ENCODE measurements at regions not wholly inside any gene's neighbourhood (a gene's known extent, or its start where the extent isn't known, plus 50 kb on each side); places are given as distances from the start of the nearest gene placed in this dataset.
"Not testable (repeated sequence)": the region's sequence is repeated elsewhere in the genome, so short reads cannot be mapped to it uniquely, and the experiment has no call there.

- no peak for DNase-seq (ENCODE audit: low read depth, low spot score)
Measured at GRCh38 chr7:16933296-16934279, 51.8 kb upstream of the AGR3 start.

DNA sequence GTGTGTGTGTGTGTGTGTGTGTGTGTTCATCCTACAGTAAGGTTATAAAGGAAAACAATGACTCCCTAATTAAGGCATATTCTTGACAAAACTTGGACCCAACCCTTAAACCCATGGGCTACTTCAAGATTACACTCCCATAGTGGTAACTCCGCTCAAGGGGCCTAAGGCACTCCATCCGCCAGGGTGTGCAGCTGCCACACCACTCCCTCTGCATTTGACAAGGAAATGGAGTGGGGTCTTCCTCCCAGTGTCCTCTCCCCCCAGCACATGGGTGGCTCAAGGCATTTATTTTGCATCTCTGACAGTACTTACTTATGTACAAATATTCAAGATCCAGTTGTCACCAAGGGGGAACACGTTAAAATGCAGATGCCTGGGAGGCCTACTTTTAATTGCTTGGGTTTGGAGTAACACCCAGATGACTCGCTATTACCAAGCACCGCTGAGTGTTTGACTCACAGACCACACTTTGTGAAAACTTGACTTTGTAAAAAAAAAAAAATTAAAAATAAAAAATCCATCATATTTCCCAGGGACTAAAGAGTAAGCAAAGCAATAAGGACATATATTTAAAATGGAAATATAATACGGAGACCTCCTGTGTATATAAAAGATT is 53.0 kb upstream of the AGR3 start:
- no peak for DNase-seq (ENCODE audit: low read depth, low spot score)

- no peak for DNase-seq (ENCODE audit: low read depth, low spot score)
Measured at GRCh38 chr7:16935341-16935735, 53.6 kb upstream of the AGR3 start.

DNA sequence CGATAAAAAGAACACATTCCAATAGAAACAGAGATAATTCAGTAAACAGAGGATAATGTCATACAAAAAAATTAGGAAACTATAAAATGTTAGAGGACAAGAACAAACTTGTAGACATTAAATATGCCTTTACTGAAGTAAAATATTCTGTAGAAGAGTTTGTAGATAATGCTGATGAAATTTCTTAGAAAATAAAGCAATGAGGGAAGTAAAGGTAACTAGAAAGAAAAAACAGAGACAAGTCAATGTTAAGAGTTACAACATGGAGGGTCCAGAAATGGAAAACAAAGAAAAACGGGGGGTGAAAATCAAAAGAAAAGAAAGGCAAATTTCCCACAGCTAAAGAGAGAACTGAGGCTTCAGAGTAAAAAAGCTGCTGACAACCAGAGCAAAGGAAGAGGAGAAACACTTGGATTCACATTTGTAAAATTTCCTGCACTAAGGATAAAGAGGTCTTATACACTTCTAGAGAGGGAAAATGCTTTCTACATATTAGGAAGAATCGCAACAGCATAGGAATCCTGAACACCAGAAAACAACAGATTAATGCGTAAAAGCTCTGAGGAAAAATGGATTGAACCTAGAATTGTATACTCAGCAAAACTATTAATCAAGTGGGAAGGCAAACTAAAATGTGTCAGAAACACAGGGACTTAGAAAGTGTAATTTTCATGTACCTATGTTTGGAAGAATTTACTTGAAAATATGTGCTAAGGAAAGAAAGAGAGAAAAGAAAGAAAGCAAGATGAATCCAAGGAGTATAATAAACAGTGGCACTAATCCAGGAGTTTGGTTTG is 55.0 kb upstream of the AGR3 start:
- no peak for DNase-seq (ENCODE audit: low read depth, low spot score)

DNA sequence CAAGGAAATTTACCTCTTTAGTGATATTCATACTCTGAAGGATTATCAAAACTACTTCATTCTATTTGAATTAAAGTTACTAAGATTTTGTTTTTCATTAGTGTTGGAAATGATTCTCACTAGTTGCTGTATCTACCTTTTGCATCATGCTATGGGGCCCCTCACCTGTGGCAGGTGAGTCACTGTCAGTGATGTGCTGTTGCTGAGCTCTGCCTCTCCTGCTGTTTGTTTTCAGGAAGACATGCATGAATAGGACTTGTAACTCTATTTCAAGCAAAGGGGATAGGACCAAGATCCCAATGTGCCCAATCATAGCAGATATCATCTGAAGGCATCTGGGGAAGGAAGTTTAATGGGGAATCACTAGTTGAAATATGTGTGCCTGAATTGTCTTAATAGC is 57.4 kb upstream of the AGR3 start:
- no peak for DNase-seq (ENCODE audit: low read depth, low spot score)

GRCh38 chr7:16940776-16941175 is 59.0 kb upstream of the AGR3 start:
- DNase-seq (ENCODE audit: low read depth, low spot score): no peak

DNA sequence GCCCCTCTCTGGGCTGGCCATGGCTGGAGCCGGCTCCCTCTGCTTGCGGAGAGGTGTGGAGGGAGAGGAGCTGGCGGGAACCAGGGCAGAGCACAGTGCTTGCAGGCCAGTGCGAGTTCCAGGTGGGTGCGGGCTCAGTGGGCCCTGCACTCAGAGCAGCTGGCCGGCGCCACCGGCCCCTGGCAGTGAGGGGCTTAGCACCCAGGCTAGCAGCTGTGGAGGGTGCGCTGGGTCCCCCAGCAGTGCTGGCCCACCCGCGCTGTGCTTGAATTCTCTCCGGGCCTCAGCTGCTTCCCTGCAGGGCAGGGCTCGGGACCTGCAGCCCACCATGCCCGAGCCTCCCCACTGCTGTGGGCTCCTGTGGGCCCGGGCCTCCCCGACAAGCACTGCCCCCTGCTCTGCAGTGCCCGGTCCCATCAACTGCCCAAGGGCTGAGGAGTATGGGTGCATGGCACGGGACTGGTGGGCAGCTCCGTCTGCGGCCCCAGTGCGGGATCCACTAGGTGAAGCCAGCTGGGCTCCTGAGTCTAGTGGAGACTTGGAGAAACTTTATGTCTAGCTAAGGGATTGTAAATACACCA is 61.2 kb upstream of the AGR3 start:
- DNase-seq (ENCODE audit: low read depth, low spot score): no peak

DNA sequence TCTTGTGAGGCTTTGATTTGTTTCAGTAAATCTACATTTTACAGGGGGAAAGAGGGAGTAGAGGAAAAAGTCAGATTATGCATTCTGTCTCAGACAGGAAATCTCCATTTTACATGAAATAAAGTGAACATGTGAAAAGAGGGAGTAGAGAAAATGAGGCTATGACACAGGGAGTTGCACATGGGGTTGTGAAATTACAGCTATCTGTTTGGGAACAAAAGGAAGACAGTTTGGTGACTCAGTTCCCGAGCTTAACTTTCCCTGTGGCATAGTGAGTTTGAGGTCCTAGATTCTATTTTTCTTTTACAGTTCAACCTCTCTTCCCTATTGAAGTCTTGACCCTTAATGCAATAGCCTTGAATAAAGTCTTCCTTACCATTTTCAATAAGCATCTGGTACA is 63.2 kb upstream of the AGR3 start:
- no peak for DNase-seq (ENCODE audit: low read depth, low spot score)

DNA sequence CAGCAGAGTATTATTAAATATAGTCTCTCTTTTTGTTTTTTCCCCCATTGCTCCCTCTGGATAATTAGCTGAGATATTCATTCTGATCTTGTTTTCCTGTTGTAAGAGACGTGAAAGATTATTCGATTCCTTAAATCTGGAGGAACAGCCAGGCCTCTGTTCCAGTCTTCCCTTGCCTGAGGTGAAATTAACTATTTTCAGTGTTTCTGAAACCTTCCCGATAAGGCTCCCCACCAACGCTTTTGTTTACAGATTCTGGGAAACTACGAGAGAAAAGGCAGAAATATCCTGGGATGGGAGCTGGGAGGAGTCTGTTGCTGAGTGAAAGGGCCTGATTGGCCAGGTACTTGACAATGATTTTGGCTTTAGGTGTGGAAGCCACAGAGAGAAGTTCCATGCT is 63.6 kb upstream of the AGR3 start:
- DNase-seq (ENCODE audit: low read depth, low spot score): no peak

- DNase-seq (ENCODE audit: low read depth, low spot score): not testable (repeated sequence)
Measured at GRCh38 chr7:16948110-16948509, 66.3 kb upstream of the AGR3 start.

GRCh38 chr7:16951483-16952080 is 69.8 kb upstream of the AGR3 start:
- DNase-seq (ENCODE audit: low read depth, low spot score): no peak

DNA sequence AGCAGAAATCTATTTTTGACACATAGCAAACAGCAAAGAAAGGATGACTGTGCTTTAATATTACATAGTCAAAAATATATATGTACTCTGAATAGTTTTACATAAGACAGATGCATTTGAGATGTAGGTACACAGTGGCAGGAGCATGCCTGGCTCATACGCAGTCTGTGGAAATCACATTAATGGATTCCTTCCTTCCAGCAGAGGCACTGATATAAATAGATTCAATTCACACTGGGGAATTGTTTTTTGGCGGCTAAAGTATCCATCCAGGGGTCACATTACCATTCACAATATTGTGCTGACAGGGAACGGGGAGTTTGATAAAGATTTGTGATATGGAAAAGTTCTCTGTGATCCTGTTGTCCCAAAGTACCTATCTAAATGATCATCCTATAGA is 72.5 kb upstream of the AGR3 start:
- DNase-seq (ENCODE audit: low read depth, low spot score): no peak

DNA sequence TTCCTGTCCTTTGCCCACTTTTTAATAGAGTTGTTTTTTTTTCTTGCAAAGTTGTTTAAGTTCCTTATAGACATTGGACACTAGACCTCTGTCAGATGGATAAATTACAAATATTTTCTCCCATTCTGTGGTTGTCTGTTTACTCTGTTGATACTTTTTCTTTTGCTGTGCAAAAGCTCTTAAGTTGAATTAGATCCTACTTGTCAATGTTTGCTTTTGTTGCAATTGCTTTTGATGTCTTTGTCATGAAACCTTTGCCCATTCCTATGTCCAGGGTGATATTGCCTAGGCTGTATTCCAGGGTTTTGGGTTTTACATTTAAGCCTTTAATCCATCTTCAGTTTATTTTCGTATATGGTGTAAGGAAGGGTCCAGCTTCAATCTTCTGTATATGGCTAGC is 76.9 kb upstream of the AGR3 start:
- DNase-seq (ENCODE audit: low read depth, low spot score): no peak

DNA sequence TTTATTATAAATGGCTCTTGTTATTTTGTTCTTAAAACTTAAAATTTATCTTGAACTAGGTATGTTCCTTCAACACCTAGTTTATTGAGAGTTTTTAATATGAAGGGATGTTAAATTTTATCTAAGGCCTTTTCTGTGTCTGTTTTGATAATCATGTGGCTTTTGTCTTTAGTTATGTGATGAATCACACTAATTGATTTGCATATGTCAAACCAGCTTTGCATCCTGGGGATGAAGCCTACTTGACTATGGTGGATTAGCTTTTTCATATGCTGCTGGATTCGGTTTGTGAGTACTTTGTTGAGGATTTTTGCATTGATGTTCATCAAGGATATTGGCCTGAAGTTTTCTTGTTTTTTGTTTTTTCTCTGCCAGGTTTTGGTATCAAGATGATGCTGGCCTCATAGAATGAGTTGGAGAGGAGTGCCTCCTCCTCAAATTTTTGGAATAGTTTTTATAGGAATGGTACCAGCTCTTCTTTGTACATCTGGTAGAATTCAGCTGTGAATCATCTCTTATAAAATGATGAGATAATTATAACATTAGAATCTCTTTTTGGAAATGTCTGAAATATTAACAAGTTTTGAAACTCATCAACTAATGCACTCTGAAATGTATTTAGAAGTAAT is 78.7 kb upstream of the AGR3 start:
- no peak for DNase-seq (ENCODE audit: low read depth, low spot score)

GRCh38 chr7:16961641-16962040 is 79.9 kb upstream of the AGR3 start:
- no peak for DNase-seq (ENCODE audit: low read depth, low spot score)

- DNase-seq (ENCODE audit: low read depth, low spot score): no peak
Measured at GRCh38 chr7:16963044-16963443, 81.3 kb upstream of the AGR3 start.

- not testable (repeated sequence) for DNase-seq (ENCODE audit: low read depth, low spot score)
Measured at GRCh38 chr7:16965697-16966096, 83.9 kb upstream of the AGR3 start.

DNA sequence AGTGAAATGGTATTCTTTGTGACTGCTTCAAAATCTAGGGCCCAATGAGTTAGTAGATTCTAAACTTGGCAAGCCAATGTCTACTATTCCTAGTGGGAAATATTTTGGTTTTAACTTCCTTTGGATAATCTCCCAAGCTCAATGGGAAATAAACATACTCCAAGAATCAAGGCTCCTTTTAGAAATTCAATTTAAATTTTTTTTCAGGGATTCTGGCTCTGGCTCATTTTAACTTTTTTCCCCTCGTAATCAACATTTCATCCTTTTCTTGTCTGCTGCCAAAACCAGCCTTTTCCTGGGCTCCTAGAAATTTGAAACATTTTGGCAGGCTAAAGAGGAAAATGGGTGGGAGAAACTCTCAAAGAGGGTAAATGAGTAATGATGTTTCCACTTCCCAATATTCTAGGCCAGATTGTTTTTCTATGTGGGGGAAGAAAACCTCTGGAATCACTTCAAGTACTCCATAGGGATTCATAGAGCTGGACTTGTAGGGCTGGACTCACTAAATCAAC is 85.6 kb upstream of the AGR3 start:
- DNase-seq (ENCODE audit: low read depth, low spot score): no peak

DNA sequence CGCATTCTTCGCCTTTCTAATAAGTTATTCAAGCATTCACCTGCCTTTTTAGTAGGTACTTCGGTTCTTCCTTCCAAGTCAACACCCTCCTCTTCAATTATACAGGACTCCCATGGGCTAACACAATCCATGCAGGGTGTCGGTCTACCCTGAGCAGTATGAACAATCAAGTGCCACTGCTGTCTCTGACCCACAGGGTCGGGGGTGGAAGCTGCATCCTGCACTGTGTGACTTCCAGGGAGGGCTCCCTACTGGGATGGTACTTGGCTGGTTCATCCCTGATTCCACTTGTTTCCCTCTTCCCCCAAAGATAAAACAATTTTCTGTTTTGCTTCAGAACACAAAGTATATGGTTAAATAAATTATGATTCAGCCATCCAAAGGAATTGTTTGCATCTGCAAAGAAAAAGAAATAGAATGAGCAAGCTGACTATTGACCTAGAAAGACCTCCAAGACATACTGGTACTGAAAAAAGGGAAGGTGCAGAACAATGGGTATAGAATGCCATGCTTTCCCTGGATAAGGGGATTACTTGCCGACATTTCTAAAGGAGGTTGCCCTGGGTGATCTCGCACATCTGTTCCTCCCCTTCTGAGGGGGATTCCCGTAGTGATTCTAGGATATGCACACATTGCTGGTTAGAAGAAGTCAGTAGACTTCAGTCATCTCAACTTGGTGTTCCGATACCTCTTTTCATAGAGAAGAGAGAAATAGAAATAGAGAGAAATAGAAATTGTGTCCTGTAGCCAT is 89.1 kb upstream of the AGR3 start:
- DNase-seq (ENCODE audit: low read depth, low spot score): no peak

- no peak for DNase-seq (ENCODE audit: low read depth, low spot score)
Measured at GRCh38 chr7:16975712-16976111, 93.9 kb upstream of the AGR3 start.
